Endothelial cell of umbilical vein (primary cell): ENCODE measurements at regions not wholly inside any gene's neighbourhood (a gene's known extent, or its start where the extent isn't known, plus 50 kb on each side); places are given as distances from the start of the nearest gene placed in this dataset.

Experiments
- BruUV-seq: library from RNA; stranded (reverse); fragments of 400-500 nt; replicated peaks from 2 replicates; lab custom pipeline; 2021; lab: Mats Ljungman, UMichigan
- CTCF ChIA-PET: fragments of 300-600, 350-600 bp; sonication (Branson Sonifier 250); formaldehyde crosslinking; loops from one replicate; lab custom pipeline; 2021; ENCODE audit warnings: antibody characterized with exemption, inconsistent platforms; lab: Charles Lee
- POLR2A ChIA-PET: fragments of 300-600, 350-600 bp; sonication (Branson Sonifier 250); formaldehyde crosslinking; loops from one replicate; lab custom pipeline; 2021; ENCODE audit warnings: antibody characterized with exemption, inconsistent platforms; lab: Charles Lee
- DNase-seq: peaks from one replicate; pipeline ENCODE4 v3.0.0-alpha.2; 2011; ENCODE audit warnings: low read depth, low spot score
- FAIRE-seq: peaks from 2 replicates; lab custom pipeline; 2011; peaks lifted over from hg19 to GRCh38; lab: Jason Lieb, UNC
- H2AFZ ChIP-seq: 2 replicates; pipeline ENCODE4 v1.6.0; 2012; ENCODE audit warnings: low read depth, low read length, control low read depth, inconsistent platforms
- H3K27ac ChIP-seq: 2 replicates; pipeline ENCODE4 v1.5.1; 2011; ENCODE audit warnings: low read depth, mild to moderate bottlenecking, control low read depth, low read length, moderate library complexity; ENCODE audit not compliant: insufficient read depth
- H3K27me3 ChIP-seq, 2 experiments: 2 replicates each; pipeline versions ENCODE4 v1.6.0 to v1.6.1; 2011; ENCODE audit warnings: low read length in 2 of 2, mixed read lengths in 1 of 2; ENCODE audit not compliant: control insufficient read depth in 2 of 2, insufficient read depth in 2 of 2
- H3K36me3 ChIP-seq, 2 experiments: 2 replicates in 1 of 2; 3 replicates in 1 of 2; pipeline ENCODE4 v1.5.1; 2011; ENCODE audit warnings: low read length in 2 of 2, mild to moderate bottlenecking in 1 of 2, moderate library complexity in 1 of 2; ENCODE audit not compliant: control insufficient read depth in 2 of 2, insufficient read depth in 2 of 2; ENCODE audit errors: extremely low read depth in 1 of 2
- H3K4me1 ChIP-seq: 3 replicates; pipeline ENCODE4 v1.5.1; 2011; ENCODE audit warnings: mild to moderate bottlenecking, low read length; ENCODE audit not compliant: control insufficient read depth, insufficient read depth; ENCODE audit errors: extremely low read depth
- H3K4me2 ChIP-seq: 2 replicates; pipeline ENCODE4 v1.6.1; 2011; ENCODE audit warnings: low read length, control low read depth, mixed read lengths; ENCODE audit not compliant: insufficient read depth
- H3K4me3 ChIP-seq, 3 experiments: fragments of 200-600 bp in 1 of 3; sonication (generic), shearing (Covaris generic) in 1 of 3; replicated peaks in 1 of 3; 2 replicates each; pipeline ENCODE4 v1.5.1; 2011 to 2016; ENCODE audit warnings: control low read depth in 3 of 3, low read length in 3 of 3, mild to moderate bottlenecking in 2 of 3, inconsistent platforms in 1 of 3, low read depth in 1 of 3, moderate library complexity in 1 of 3; ENCODE audit not compliant: insufficient read depth in 1 of 3
- H3K79me2 ChIP-seq: 2 replicates; pipeline ENCODE4 v1.6.0; 2012; ENCODE audit warnings: low read length, inconsistent platforms; ENCODE audit not compliant: control insufficient read depth, insufficient read depth
- H3K9ac ChIP-seq: replicated peaks from 2 replicates; pipeline ENCODE3; 2011; ENCODE audit warnings: low read length, control low read depth; ENCODE audit not compliant: insufficient read depth; ENCODE audit errors: extremely low read depth
- H3K9me1 ChIP-seq: replicated peaks from 3 replicates; pipeline ENCODE4 v1.6.0; 2011; ENCODE audit warnings: mild to moderate bottlenecking, low read length; ENCODE audit not compliant: control insufficient read depth, insufficient read depth; ENCODE audit errors: extremely low read depth
- H3K9me3 ChIP-seq: replicated peaks from 2 replicates; pipeline ENCODE4 v1.5.1; 2012; ENCODE audit warnings: low read length, inconsistent platforms; ENCODE audit not compliant: control insufficient read depth, insufficient read depth
- H4K20me1 ChIP-seq: replicated peaks from 2 replicates; pipeline ENCODE3; 2011; ENCODE audit warnings: mild to moderate bottlenecking, low read length; ENCODE audit not compliant: control insufficient read depth, insufficient read depth; ENCODE audit errors: extremely low read depth
- CTCF ChIP-seq, 2 donors: IDR thresholded peaks; 1 replicate in 1 of 2; 2 replicates in 1 of 2; pipeline ENCODE4 v1.5.1; 2011; ENCODE audit warnings: low read length in 2 of 2, mild to moderate bottlenecking in 2 of 2, moderate library complexity in 2 of 2, control low read depth in 1 of 2, inconsistent platforms in 1 of 2, low read depth in 1 of 2; ENCODE audit not compliant: insufficient read depth in 1 of 2; ENCODE audit errors: extremely low read depth in 1 of 2
- EZH2 ChIP-seq: IDR thresholded peaks from 2 replicates; pipeline ENCODE4 v1.6.1; 2012; ENCODE audit warnings: borderline replicate concordance, low read depth, mild to moderate bottlenecking, moderate library complexity, low read length, inconsistent platforms; ENCODE audit not compliant: severe bottlenecking
- FOS ChIP-seq: IDR thresholded peaks from 2 replicates; pipeline ENCODE4 v1.6.1; 2011; ENCODE audit warnings: mild to moderate bottlenecking, low read length, moderate library complexity, borderline replicate concordance; ENCODE audit not compliant: insufficient read depth
- GATA2 ChIP-seq: IDR thresholded peaks from 2 replicates; pipeline ENCODE4 v1.7.0; 2011; ENCODE audit warnings: low read depth, mild to moderate bottlenecking, moderate library complexity, mixed read lengths, low read length; ENCODE audit not compliant: insufficient read length, insufficient read depth
- JUN ChIP-seq: IDR thresholded peaks from 2 replicates; pipeline ENCODE4 v1.6.1; 2011; ENCODE audit warnings: borderline replicate concordance, low read depth; ENCODE audit not compliant: insufficient read length, insufficient read depth
- MAX ChIP-seq: IDR thresholded peaks from 2 replicates; pipeline ENCODE4 v1.6.1; 2011; ENCODE audit not compliant: insufficient read depth, insufficient read length
- MYC ChIP-seq: IDR thresholded peaks from one replicate; pipeline ENCODE4 v1.6.1; 2011; ENCODE audit warnings: mild to moderate bottlenecking, low read depth, low read length
- POLR2A ChIP-seq: IDR thresholded peaks from 2 replicates; pipeline ENCODE4 v1.6.1; 2012; ENCODE audit warnings: low read depth, mild to moderate bottlenecking, control low read depth, low read length
- POLR2AphosphoS5 ChIP-seq: IDR thresholded peaks from 2 replicates; pipeline ENCODE4 v1.6.1; 2012; ENCODE audit warnings: low read depth, mild to moderate bottlenecking, control low read depth, low read length, moderate library complexity; ENCODE audit not compliant: insufficient read depth
- dilution Hi-C: fragments of 300-500 bp; cut with MboI; formaldehyde crosslinking; loops from one replicate; pipeline ENCODE4 v1.15.0; 2019; ENCODE audit warnings: low sequenced_read_pairs; ENCODE audit not compliant: extremely low pct_ligation_motif_present
- intact Hi-C: fragments of 100-400 bp; cut with micrococcal nuclease; formaldehyde crosslinking; loops from one replicate; pipeline ENCODE4 v1.10.0; 2022

GRCh38 chr17:77437747-77438146 is 297.0 kb downstream of the SEC14L1 start:
- Histone ChIP-seq H3K9ac (no peak overlapping the region), H3K27me3 (no peaks in the 10 kb centered on the region), H4K20me1 (no peaks in the 10 kb centered on the region), H3K4me2 (no peak overlapping the region), H3K4me3 (no peak overlapping the region), H3K4me1 (peaks cover 13% of the 10 kb centered on the region), H3K9me1 (no peaks in the 10 kb centered on the region), H3K27ac (no peak overlapping the region), H3K36me3 (no peaks in the 10 kb centered on the region), H3K9me3 (no peaks in the 10 kb centered on the region), H2AFZ (no peak overlapping the region), H3K79me2 (no peaks in the 10 kb centered on the region)
- ChIA-PET CTCF (no interaction called here), POLR2A (no interaction called here)
- dilution Hi-C loops (no loop called here), intact Hi-C loops (no loop called here)
- DNase-seq (no peak), FAIRE-seq (no peak)
- BruUV-seq = no TSS peak
- TF ChIP-seq CTCF (IDR thresholded peaks at IDR 0.05; ENCODE audit: extremely low read depth in 1 of 2, insufficient read depth in 1 of 2, low read depth in 1 of 2, low read length in 2 of 2) (no peak), MYC (no peak), EZH2 (no peak), GATA2 (no peak), POLR2AphosphoS5 (no peak), JUN (no peak), FOS (no peak), POLR2A (no peak), MAX (no peak)
